ENCODE measurements at regions not wholly inside any gene's neighbourhood (a gene's known extent, or its start where the extent isn't known, plus 50 kb on each side); places are given as distances from the start of the nearest gene placed in this dataset.
"Not testable (repeated sequence)": the region's sequence is repeated elsewhere in the genome, so short reads cannot be mapped to it uniquely, and the experiment has no call there.

DNA sequence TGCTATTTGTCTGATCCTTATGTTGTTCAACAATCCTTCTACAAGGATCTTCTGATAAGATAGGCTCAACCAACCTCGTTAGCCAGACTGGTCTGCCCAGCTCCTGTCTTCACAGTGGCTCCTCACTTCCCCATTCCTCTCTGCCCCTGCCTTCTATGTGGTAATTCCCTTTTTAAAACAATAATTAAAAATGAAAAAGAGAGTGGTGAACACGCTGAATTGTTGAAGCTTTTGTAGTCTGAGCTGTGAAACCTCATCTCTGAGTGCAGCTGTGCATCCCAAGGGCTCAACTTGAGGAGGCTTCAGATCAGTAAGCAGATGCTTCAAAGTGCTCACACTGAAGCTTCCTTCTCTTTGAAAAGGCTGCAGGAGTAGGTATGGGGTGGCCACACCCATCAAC is 70.7 kb upstream of the JUN start:
- POLR2A ChIA-PET: interaction anchor here (1.1 kb wide), 1 partner anchor 29 kb away, joined by 4 read pairs; no protein-coding TSS in a partner anchor
- no peak for DNase-seq (ENCODE audit: unreplicated experiment)
- CTCF ChIA-PET: interaction anchor here (0.5 kb wide), 1 partner anchor 871 kb away, joined by 3 read pairs; no protein-coding TSS in a partner anchor

DNA sequence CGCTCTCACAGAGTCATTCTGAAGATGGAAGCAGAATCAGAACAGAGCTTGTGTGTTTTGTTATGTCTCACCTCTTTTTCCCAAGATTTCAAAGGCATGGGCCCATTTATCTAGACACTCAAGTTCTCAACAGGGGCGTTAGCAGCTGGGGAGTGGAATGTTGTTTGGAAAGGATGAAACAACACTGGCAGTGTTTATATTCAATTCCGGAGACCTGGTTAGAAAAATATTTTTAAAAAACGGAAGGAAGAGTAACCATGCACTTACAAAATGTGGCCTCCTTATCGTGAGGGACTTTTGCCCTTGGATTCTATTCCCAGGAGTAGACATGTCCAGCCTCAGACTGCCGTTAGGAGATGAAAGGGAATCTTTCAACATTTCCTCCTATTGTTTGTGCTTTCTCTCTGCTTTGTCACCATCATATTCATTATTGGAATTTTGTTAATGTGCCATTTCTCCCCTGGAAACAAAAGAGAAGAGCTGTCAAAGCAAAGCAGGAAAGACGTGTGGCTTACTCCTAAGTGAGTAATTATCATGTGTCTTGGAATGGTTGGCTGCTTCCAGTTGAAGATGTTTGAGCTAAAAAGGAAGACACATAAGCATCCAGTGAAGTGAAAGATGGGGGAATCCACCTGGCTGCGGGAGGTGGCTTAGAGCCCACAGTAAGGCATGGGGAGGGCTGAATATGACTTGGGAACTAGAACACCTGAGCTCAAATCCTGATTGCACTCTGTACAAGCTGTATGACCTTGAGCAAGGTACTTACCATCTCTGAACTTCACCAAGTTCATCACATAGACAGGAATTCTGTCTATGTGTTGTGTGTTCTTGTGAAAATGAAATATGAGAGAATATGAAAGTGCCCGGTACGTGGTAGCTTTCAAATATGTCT is 71.7 kb upstream of the JUN start:
- intact Hi-C loops (cut with micrococcal nuclease): no loop called here
- H3K4me3 Mint-ChIP-seq (ENCODE audit: unreplicated experiment): no peak overlapping the region

More for the DNA sequence above, 70.7 kb upstream of the JUN start:
- Mint-ChIP-seq H3K27ac (ENCODE audit: low read depth, unreplicated experiment) (no peak overlapping the region), H3K9me3 (ENCODE audit: unreplicated experiment) (no peaks in the 10 kb centered on the region), H3K4me1 (ENCODE audit: insufficient read depth, unreplicated experiment) (peaks cover 10% of the 10 kb centered on the region), H3K36me3 (ENCODE audit: insufficient read depth, unreplicated experiment) (no peaks in the 10 kb centered on the region), H3K4me3 (ENCODE audit: unreplicated experiment) (no peak overlapping the region), H3K27me3 (ENCODE audit: insufficient read depth, unreplicated experiment) (no peaks in the 10 kb centered on the region)
- no TSS peak for BruUV-seq (replicated peaks)
- intact Hi-C loops (cut with micrococcal nuclease): no loop called here
- TF ChIP-seq, protein P1, sequence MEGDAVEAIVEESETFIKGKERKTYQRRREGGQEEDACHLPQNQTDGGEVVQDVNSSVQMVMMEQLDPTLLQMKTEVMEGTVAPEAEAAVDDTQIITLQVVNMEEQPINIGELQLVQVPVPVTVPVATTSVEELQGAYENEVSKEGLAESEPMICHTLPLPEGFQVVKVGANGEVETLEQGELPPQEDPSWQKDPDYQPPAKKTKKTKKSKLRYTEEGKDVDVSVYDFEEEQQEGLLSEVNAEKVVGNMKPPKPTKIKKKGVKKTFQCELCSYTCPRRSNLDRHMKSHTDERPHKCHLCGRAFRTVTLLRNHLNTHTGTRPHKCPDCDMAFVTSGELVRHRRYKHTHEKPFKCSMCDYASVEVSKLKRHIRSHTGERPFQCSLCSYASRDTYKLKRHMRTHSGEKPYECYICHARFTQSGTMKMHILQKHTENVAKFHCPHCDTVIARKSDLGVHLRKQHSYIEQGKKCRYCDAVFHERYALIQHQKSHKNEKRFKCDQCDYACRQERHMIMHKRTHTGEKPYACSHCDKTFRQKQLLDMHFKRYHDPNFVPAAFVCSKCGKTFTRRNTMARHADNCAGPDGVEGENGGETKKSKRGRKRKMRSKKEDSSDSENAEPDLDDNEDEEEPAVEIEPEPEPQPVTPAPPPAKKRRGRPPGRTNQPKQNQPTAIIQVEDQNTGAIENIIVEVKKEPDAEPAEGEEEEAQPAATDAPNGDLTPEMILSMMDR (IDR thresholded peaks at IDR 0.05; ENCODE audit: unreplicated experiment): no peak

DNA sequence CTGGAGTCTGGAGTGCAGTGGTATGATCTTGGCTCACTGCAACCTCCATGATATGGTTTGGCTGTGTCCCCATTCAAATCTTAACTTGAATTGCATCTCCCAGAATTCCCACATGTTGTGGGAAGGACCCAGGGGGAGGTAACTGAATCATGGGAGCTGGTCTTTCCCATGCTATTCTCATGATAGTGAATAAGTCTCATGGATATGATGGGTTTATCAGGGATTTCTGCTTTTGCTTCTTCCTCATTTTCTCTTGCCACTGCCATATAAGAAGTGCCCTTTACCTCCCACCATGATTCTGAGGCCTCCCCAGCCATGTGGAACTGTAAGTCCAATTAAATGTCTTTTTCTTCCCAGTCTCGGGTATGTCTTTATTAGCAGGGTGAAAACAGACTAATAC is 72.4 kb upstream of the JUN start:
- DNase-seq (ENCODE audit: unreplicated experiment); H3K4me3 Mint-ChIP-seq (ENCODE audit: unreplicated experiment); H3K27ac Mint-ChIP-seq (ENCODE audit: low read depth, unreplicated experiment); H3K9me3 Mint-ChIP-seq (ENCODE audit: unreplicated experiment); H3K36me3 Mint-ChIP-seq (ENCODE audit: insufficient read depth, unreplicated experiment); BruUV-seq (replicated peaks); H3K4me1 Mint-ChIP-seq (ENCODE audit: insufficient read depth, unreplicated experiment); CTCF ChIA-PET; H3K27me3 Mint-ChIP-seq (ENCODE audit: insufficient read depth, unreplicated experiment); intact Hi-C loops (cut with micrococcal nuclease): not testable (repeated sequence)
- POLR2A ChIA-PET: interaction anchor here (1.1 kb wide), 1 partner anchor 29 kb away, joined by 3 read pairs; no protein-coding TSS in a partner anchor

More for the DNA sequence above, 71.7 kb upstream of the JUN start:
- Mint-ChIP-seq H3K4me1 (ENCODE audit: insufficient read depth, unreplicated experiment) (peaks cover under 1% of the 10 kb centered on the region), H3K27ac (ENCODE audit: low read depth, unreplicated experiment) (no peak overlapping the region), H3K9me3 (ENCODE audit: unreplicated experiment) (no peaks in the 10 kb centered on the region), H3K27me3 (ENCODE audit: insufficient read depth, unreplicated experiment) (no peaks in the 10 kb centered on the region), H3K36me3 (ENCODE audit: insufficient read depth, unreplicated experiment) (no peaks in the 10 kb centered on the region)
- no peak for DNase-seq (ENCODE audit: unreplicated experiment)
- BruUV-seq (replicated peaks): no TSS peak
- ChIA-PET CTCF (interaction anchor here (0.5 to 0.7 kb wide), 2 partner anchors 16 to 870 kb away, joined by 3 read pairs; no protein-coding TSS in a partner anchor), POLR2A (interaction anchor here (0.9 to 1.1 kb wide), 2 partner anchors 28 to 153 kb away, joined by 3 to 4 read pairs; no protein-coding TSS in a partner anchor)
- TF ChIP-seq, protein P1 (IDR thresholded peaks at IDR 0.05; ENCODE audit: unreplicated experiment): no peak

DNA sequence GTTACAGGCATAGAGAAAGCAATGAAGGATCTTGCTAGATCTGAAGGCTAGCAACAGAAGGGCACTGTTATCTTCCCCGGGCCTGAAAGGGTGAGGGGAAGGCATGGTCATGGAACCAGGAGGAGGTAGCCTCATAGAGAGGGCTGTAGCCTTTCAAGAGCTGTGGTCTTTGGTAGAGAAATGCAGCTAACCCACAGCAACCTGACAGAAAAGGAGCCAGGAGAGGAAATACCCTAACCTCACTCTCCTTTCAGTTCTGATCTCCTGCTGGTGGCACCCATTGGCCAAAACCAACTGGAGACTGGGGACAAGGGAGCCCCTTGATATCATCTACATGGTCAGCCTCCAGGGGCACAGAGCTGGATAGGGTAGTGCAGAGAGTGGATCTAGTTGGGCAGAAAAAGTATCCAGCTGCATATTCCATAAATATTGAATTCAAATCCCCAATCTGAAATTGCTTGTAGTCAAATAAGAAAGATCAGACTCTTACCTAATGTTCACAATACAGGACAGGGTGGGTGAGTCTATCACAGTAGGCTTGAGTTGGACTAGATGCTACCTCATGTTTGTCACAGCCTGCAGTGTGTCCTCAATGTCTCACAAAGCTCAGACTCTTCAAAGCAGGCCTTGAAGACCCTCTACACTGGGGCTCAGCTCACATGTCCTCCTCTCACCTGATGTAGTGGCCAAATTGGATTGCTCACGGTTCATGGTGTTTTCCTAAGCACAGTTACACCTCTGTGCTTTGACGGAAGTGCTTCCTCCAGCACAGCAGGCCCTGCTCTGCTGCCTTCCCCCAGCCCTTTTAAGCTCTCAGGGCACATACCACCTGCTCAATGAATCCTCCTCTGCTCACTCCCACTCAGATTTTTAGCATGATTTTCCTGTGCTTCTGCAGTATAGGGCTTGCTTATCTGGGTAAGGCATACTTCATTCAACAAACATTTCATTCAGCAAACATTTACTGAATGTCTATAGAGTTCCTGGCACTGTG is 74.1 kb upstream of the JUN start:
- peaks cover 7% of the 10 kb centered on the region for H3K4me1 Mint-ChIP-seq (ENCODE audit: insufficient read depth, unreplicated experiment)
- ChIA-PET CTCF (interaction anchor here (0.5 to 0.6 kb wide), 3 partner anchors 15 to 840 kb away, joined by 3 read pairs; no protein-coding TSS in a partner anchor), POLR2A (interaction anchor here (0.9 to 1.1 kb wide), 3 partner anchors 18 to 39 kb away, joined by 3 to 4 read pairs (median 3); no protein-coding TSS in a partner anchor)
- no peak overlapping the region for H3K27ac Mint-ChIP-seq (ENCODE audit: low read depth, unreplicated experiment)
- no peaks in the 10 kb centered on the region for H3K9me3 Mint-ChIP-seq (ENCODE audit: unreplicated experiment)
- intact Hi-C loops (cut with micrococcal nuclease): no loop called here
- DNase-seq (ENCODE audit: unreplicated experiment): no peak
- H3K27me3 Mint-ChIP-seq (ENCODE audit: insufficient read depth, unreplicated experiment): no peaks in the 10 kb centered on the region
- no peaks in the 10 kb centered on the region for H3K36me3 Mint-ChIP-seq (ENCODE audit: insufficient read depth, unreplicated experiment)
- BruUV-seq (replicated peaks): no TSS peak
- TF ChIP-seq, protein P1 (IDR thresholded peaks at IDR 0.05; ENCODE audit: unreplicated experiment): no peak
- H3K4me3 Mint-ChIP-seq (ENCODE audit: unreplicated experiment): no peak overlapping the region
